K562 (cell line): ENCODE measurements at regions not wholly inside any gene's neighbourhood (a gene's known extent, or its start where the extent isn't known, plus 50 kb on each side); places are given as distances from the start of the nearest gene placed in this dataset.

Experiments
- ATAC-seq: fragments of 200-7000 bp; cut with Tn5 transposase; 3 replicates; pipeline ENCODE4 v1.9.1; 2020; ENCODE audit warnings: moderate library complexity
- BruUV-seq: library from RNA; stranded (reverse); fragments of 400-500 nt; replicated peaks from 2 replicates; lab custom pipeline; 2021; lab: Mats Ljungman, UMichigan
- CTCF ChIA-PET: fragments of 300-600 bp; formaldehyde crosslinking; extraction: SDS; loops from one replicate; lab custom pipeline; 2021; ENCODE audit warnings: low intra/inter-chr PET ratio; lab: Yijun Ruan, JAX
- POLR2A ChIA-PET: fragments of 300-600, 350-650 bp; sonication (Branson Sonifier 250); formaldehyde crosslinking; extraction: SDS; loops from one replicate; lab custom pipeline; 2021; ENCODE audit warnings: antibody characterized with exemption, inconsistent platforms; lab: Yijun Ruan, JAX
- DNase-seq, 4 experiments: peaks; one replicate each; pipeline versions ENCODE4 v3.0.0 to v3.0.0-alpha.2; 2011 to 2018; ENCODE audit warnings: low spot score in 3 of 4, mixed read lengths in 3 of 4; ENCODE audit errors: extremely low read depth in 1 of 4
- FAIRE-seq: peaks from 2 replicates; lab custom pipeline; 2011; peaks lifted over from hg19 to GRCh38; lab: Jason Lieb, UNC
- H2AFZ ChIP-seq: 2 replicates; pipeline ENCODE4 v1.6.0; 2011; ENCODE audit warnings: low read depth, low read length, control low read depth, inconsistent platforms
- H3K27ac ChIP-seq: fragments of 200-600 bp; 3 replicates; pipeline ENCODE4 v1.8.0; 2011; ENCODE audit warnings: low read depth, mild to moderate bottlenecking, control low read depth, inconsistent platforms, low read length, moderate library complexity, mixed read lengths; ENCODE audit errors: extremely low read depth
- H3K27me3 ChIP-seq, 2 experiments: fragments of 300-600 bp in 1 of 2; 2 replicates in 1 of 2; 3 replicates in 1 of 2; pipeline versions ENCODE4 v1.6.0 to v1.8.0; 2011; ENCODE audit warnings: inconsistent platforms in 2 of 2, low read length in 2 of 2, mild to moderate bottlenecking in 1 of 2, mixed read lengths in 1 of 2, moderate library complexity in 1 of 2; ENCODE audit not compliant: control insufficient read depth in 2 of 2, insufficient read depth in 2 of 2
- H3K36me3 ChIP-seq: fragments of 300-600 bp; 3 replicates; pipeline ENCODE4 v1.8.0; 2011; ENCODE audit warnings: mild to moderate bottlenecking, low read length, inconsistent platforms; ENCODE audit not compliant: control insufficient read depth, insufficient read depth
- H3K4me1 ChIP-seq, 2 experiments: fragments of 200-600 bp in 1 of 2; replicated peaks in 1 of 2; 2 replicates in 1 of 2; 3 replicates in 1 of 2; pipeline versions ENCODE4 v1.5.1 to v1.8.0; 2011; ENCODE audit warnings: inconsistent platforms in 2 of 2, low read length in 2 of 2, mild to moderate bottlenecking in 1 of 2, mixed read lengths in 1 of 2, moderate library complexity in 1 of 2; ENCODE audit not compliant: control insufficient read depth in 2 of 2, insufficient read depth in 2 of 2
- H3K4me2 ChIP-seq: 2 replicates; pipeline ENCODE4 v1.6.1; 2011; ENCODE audit warnings: low read length, control low read depth, inconsistent platforms, mixed read lengths; ENCODE audit not compliant: insufficient read depth
- H3K4me3 ChIP-seq: fragments of 200-600 bp; sonication (generic), shearing (Covaris generic); 2 replicates; pipeline ENCODE4 v1.5.1; 2016; ENCODE audit warnings: control low read depth, inconsistent platforms
- H3K79me2 ChIP-seq: fragments of 200-600 bp; 3 replicates; pipeline ENCODE4 v1.8.0; 2011; ENCODE audit warnings: low read length, inconsistent platforms; ENCODE audit not compliant: control insufficient read depth, insufficient read depth
- H3K9ac ChIP-seq, 2 experiments: 2 replicates each; pipeline versions ENCODE4 v1.6.0 to v1.6.1; 2011; ENCODE audit warnings: low read depth in 2 of 2, low read length in 2 of 2, control low read depth in 1 of 2, inconsistent platforms in 1 of 2, mild to moderate bottlenecking in 1 of 2, mixed read lengths in 1 of 2; ENCODE audit not compliant: insufficient read depth in 1 of 2
- H3K9me1 ChIP-seq: one replicate; pipeline ENCODE4 v1.6.0; 2011; ENCODE audit warnings: inconsistent platforms, mild to moderate bottlenecking, low read length, moderate library complexity; ENCODE audit not compliant: control insufficient read depth, insufficient read depth
- H3K9me3 ChIP-seq: replicated peaks from 2 replicates; pipeline ENCODE4 v1.5.1; 2011; ENCODE audit warnings: low read depth, low read length, inconsistent platforms; ENCODE audit not compliant: control insufficient read depth, insufficient read depth
- H4K20me1 ChIP-seq: replicated peaks from 2 replicates; pipeline ENCODE4 v1.6.1; 2011; ENCODE audit warnings: low read length, inconsistent platforms, mixed read lengths; ENCODE audit not compliant: control insufficient read depth, insufficient read depth
- CHD4 ChIP-seq: fragments of 200-600 bp; sonication (generic); IDR thresholded peaks from 3 replicates; pipeline ENCODE4 v1.6.1; 2012; ENCODE audit warnings: low read depth, mild to moderate bottlenecking, mixed read lengths, low read length, inconsistent platforms; ENCODE audit not compliant: insufficient read depth, insufficient replicate concordance, poor library complexity, severe bottlenecking
- CLOCK ChIP-seq: fragments of 250-450 bp; sonication (Bioruptor Pico); IDR thresholded peaks from 2 replicates; pipeline ENCODE4 v1.4.0; 2020; ENCODE audit warnings: mild to moderate bottlenecking, moderate library complexity, borderline replicate concordance
- CREB1 ChIP-seq, 2 experiments: sonication (generic) in 1 of 2; formaldehyde crosslinking in 1 of 2; IDR thresholded peaks; 2 replicates each; pipeline versions ENCODE4 v1.6.1 to v1.8.0; 2012 to 2022; ENCODE audit warnings: inconsistent platforms in 1 of 2, mild to moderate bottlenecking in 1 of 2, missing genetic modification reagents in 1 of 2, moderate library complexity in 1 of 2
- ELF2 ChIP-seq: fragments of 250-450 bp; sonication (Bioruptor Pico); IDR thresholded peaks from 2 replicates; pipeline ENCODE4 v1.5.0; 2021; ENCODE audit warnings: mild to moderate bottlenecking
- KHSRP ChIP-seq: fragments of 450-650 bp; IDR thresholded peaks from 2 replicates; pipeline ENCODE4 v1.6.1; 2017
- POLR2H ChIP-seq: IDR thresholded peaks from 2 replicates; pipeline ENCODE4 v1.6.1; 2016; ENCODE audit warnings: missing genetic modification characterization, low read depth, mild to moderate bottlenecking, control low read depth, missing compliant biosample characterization, moderate library complexity
- POU5F1 ChIP-seq: fragments of 150-350 bp; IDR thresholded peaks from 2 replicates; pipeline ENCODE4 v1.6.1; 2014; ENCODE audit warnings: borderline replicate concordance, low read length, low read depth, mild to moderate bottlenecking; ENCODE audit not compliant: partially characterized antibody
- SIN3A ChIP-seq, 2 experiments: fragments of 150-350 bp in 1 of 2; IDR thresholded peaks; 2 replicates each; pipeline ENCODE4 v1.6.1; 2011 to 2016; ENCODE audit warnings: borderline replicate concordance in 2 of 2, low read depth in 2 of 2, low read length in 2 of 2, mild to moderate bottlenecking in 2 of 2, moderate library complexity in 2 of 2; ENCODE audit not compliant: control insufficient read depth in 1 of 2
- SLC30A9 ChIP-seq: fragments of 250-450 bp; sonication (Bioruptor Pico); IDR thresholded peaks from 2 replicates; pipeline ENCODE4 v1.8.0; 2022; ENCODE audit warnings: mild to moderate bottlenecking, moderate library complexity
- SMAD4 ChIP-seq: fragments of 250-450 bp; sonication (Bioruptor Pico); conservative IDR thresholded peaks from 2 replicates; pipeline ENCODE4 v1.8.0; 2021; ENCODE audit warnings: inconsistent platforms, mild to moderate bottlenecking, moderate library complexity
- SRF ChIP-seq, 2 experiments: fragments of 250-450, 450-650 bp in 1 of 2; sonication (Bioruptor Pico) in 1 of 2; sonication (generic) in 1 of 2; formaldehyde crosslinking; IDR thresholded peaks; 2 replicates each; pipeline versions ENCODE4 v1.5.0 to v1.5.1; 2020 to 2022; ENCODE audit warnings: mild to moderate bottlenecking in 1 of 2, missing genetic modification reagents in 1 of 2
- ZBTB17 ChIP-seq: fragments of 450-650 bp; formaldehyde crosslinking; IDR thresholded peaks from 2 replicates; pipeline ENCODE4 v1.4.0; 2020; ENCODE audit warnings: mild to moderate bottlenecking
- ZBTB8A ChIP-seq: fragments of 450-650 bp; IDR thresholded peaks from 2 replicates; pipeline ENCODE4 v1.6.1; 2018; ENCODE audit warnings: mild to moderate bottlenecking, moderate library complexity; ENCODE audit not compliant: partially characterized antibody
- ZFP36 ChIP-seq: fragments of 150-350 bp; IDR thresholded peaks from 2 replicates; pipeline ENCODE4 v1.6.1; 2018; ENCODE audit warnings: low read length, low read depth; ENCODE audit not compliant: partially characterized antibody
- ZNF316 ChIP-seq: fragments of 450-650 bp; IDR thresholded peaks from 2 replicates; pipeline ENCODE4 v1.6.1; 2016
- WGBS: fragments of 100-300 bp; shearing (Covaris generic); methylation state at CpG from one replicate; pipeline ENCODE4 v1.1.6; 2016; ENCODE audit warnings: low coverage, mixed read lengths; ENCODE audit not compliant: insufficient coverage; ENCODE audit errors: missing lambda C conversion rate; 5-methylcytosine and 5-hydroxymethylcytosine counted together
- in situ Hi-C: fragments of 300-500 bp; cut with MboI; formaldehyde crosslinking; loops from 4 replicates; pipeline ENCODE4 v1.15.0; 2018; ENCODE audit warnings: inconsistent platforms, mixed read lengths
- intact Hi-C: fragments of 100-400 bp; cut with micrococcal nuclease; formaldehyde crosslinking; loops from 2 replicates; pipeline ENCODE4 v1.14.2; 2022
- TF ChIP-seq, protein P1 (sequence below), 3 experiments: fragments of 200-800 bp in 1 of 3; fragments of 250-450 bp in 1 of 3; fragments of 450-650 bp in 1 of 3; sonication (Bioruptor Pico) in 1 of 3; sonication (Bioruptor generic) in 1 of 3; formaldehyde crosslinking in 1 of 3; IDR thresholded peaks; 2 replicates each; pipeline versions ENCODE4 v1.6.1 to v1.8.0; 2016 to 2022; ENCODE audit warnings: mild to moderate bottlenecking in 2 of 3, missing genetic modification characterization in 2 of 3, missing compliant biosample characterization in 1 of 3, moderate library complexity in 1 of 3

DNA sequence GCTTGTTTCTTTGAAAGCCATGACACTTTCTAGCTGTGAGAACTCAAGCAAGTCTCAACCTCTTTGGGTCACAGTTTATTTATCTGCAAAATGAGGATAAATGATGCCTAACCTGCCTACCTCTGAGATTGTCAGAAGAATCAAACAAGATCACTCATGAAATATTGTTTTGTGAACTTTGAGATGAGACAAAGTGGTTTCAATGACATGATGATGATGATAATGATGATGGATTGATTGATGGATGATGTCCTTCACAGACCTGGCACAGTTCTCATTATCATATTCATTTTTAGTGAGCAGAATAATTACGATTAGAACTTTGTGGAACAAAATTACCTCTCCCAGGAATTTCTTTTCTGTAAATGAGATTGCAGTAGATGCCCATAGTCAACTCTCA, 129.2 kb downstream of the HHIPL2 start:
- H3K4me3 ChIP-seq = no peak overlapping the region
- no peaks in the 10 kb centered on the region for H4K20me1 ChIP-seq
- CTCF ChIA-PET = no interaction called here
- in situ Hi-C loops (no loop called here), intact Hi-C loops (no loop called here)
- H3K4me2 ChIP-seq = no peak overlapping the region
- H3K79me2 ChIP-seq = no peaks in the 10 kb centered on the region
- POLR2A ChIA-PET = interaction anchor here (0.7 kb wide), 1 partner anchor 12 kb away, joined by 3 read pairs; no protein-coding TSS in a partner anchor
- TF ChIP-seq POU5F1 (no peak), SMAD4 (CRISPR knock-in tag) (no peak), SLC30A9 (no peak), CLOCK (no peak), ZBTB8A (no peak), ELF2 (CRISPR knock-in tag) (no peak), ZBTB17 (CRISPR knock-in tag) (no peak), CREB1 (IDR thresholded peaks at IDR 0.05) (no peak), CREB1 (CRISPR knock-in tag; IDR thresholded peaks at IDR 0.05) (no peak), ZFP36 (no peak), SRF (CRISPR knock-in tag; IDR thresholded peaks at IDR 0.05) (no peak), ZNF316 (no peak), KHSRP (no peak), POLR2H (tag) (no peak), SIN3A (IDR thresholded peaks at IDR 0.05; ENCODE audit: borderline replicate concordance in 2 of 2, control insufficient read depth in 1 of 2, low read depth in 2 of 2, low read length in 2 of 2) (no peak), CHD4 (no peak)
- TF ChIP-seq, protein P1, sequence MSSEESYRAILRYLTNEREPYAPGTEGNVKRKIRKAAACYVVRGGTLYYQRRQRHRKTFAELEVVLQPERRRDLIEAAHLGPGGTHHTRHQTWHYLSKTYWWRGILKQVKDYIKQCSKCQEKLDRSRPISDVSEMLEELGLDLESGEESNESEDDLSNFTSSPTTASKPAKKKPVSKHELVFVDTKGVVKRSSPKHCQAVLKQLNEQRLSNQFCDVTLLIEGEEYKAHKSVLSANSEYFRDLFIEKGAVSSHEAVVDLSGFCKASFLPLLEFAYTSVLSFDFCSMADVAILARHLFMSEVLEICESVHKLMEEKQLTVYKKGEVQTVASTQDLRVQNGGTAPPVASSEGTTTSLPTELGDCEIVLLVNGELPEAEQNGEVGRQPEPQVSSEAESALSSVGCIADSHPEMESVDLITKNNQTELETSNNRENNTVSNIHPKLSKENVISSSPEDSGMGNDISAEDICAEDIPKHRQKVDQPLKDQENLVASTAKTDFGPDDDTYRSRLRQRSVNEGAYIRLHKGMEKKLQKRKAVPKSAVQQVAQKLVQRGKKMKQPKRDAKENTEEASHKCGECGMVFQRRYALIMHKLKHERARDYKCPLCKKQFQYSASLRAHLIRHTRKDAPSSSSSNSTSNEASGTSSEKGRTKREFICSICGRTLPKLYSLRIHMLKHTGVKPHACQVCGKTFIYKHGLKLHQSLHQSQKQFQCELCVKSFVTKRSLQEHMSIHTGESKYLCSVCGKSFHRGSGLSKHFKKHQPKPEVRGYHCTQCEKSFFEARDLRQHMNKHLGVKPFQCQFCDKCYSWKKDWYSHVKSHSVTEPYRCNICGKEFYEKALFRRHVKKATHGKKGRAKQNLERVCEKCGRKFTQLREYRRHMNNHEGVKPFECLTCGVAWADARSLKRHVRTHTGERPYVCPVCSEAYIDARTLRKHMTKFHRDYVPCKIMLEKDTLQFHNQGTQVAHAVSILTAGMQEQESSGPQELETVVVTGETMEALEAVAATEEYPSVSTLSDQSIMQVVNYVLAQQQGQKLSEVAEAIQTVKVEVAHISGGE (CRISPR knock-in tag; IDR thresholded peaks at IDR 0.05) = no peak
- FAIRE-seq (no peak), ATAC-seq (no peak), DNase-seq (no peak)
- 0% methylated on average over 1 of the region's 1 CpG for WGBS
- no peak overlapping the region for H3K9ac ChIP-seq
- H3K4me1 ChIP-seq = no peaks in the 10 kb centered on the region
- no peak overlapping the region for H2AFZ ChIP-seq
- no peaks in the 10 kb centered on the region for H3K9me3 ChIP-seq
- no peaks in the 10 kb centered on the region for H3K36me3 ChIP-seq
- no peaks in the 10 kb centered on the region for H3K9me1 ChIP-seq
- BruUV-seq = no TSS peak
- no peak overlapping the region for H3K27ac ChIP-seq
- no peaks in the 10 kb centered on the region for H3K27me3 ChIP-seq
